ENCODE measurements at regions not wholly inside any gene's neighbourhood (a gene's known extent, or its start where the extent isn't known, plus 50 kb on each side); places are given as distances from the start of the nearest gene placed in this dataset.

DNA sequence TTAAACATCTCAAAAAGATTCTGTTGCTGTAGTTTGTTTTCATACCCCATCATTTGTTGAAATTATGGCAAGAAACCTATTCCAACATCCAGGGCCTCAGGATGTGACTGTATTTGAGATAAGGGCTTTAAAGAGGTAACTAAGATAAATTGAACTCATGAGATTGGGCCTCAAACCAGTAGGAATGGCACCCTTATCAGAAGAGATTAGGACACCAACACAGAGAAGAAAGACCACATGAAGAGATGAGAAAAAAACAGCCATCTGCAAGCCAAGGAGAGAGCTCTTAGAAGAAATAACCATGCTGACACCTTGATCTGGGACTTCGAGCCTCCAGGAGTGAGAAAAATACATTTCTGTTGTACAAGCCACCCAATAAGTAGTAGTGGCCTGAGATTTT lies 157.7 kb downstream of the CGGBP1 start:
- no peaks in the 10 kb centered on the region for H3K36me3 ChIP-seq (replicated peaks in 1 of 2; ENCODE audit: insufficient read depth in 1 of 2, low read depth in 2 of 2)
- TF ChIP-seq, protein P1, sequence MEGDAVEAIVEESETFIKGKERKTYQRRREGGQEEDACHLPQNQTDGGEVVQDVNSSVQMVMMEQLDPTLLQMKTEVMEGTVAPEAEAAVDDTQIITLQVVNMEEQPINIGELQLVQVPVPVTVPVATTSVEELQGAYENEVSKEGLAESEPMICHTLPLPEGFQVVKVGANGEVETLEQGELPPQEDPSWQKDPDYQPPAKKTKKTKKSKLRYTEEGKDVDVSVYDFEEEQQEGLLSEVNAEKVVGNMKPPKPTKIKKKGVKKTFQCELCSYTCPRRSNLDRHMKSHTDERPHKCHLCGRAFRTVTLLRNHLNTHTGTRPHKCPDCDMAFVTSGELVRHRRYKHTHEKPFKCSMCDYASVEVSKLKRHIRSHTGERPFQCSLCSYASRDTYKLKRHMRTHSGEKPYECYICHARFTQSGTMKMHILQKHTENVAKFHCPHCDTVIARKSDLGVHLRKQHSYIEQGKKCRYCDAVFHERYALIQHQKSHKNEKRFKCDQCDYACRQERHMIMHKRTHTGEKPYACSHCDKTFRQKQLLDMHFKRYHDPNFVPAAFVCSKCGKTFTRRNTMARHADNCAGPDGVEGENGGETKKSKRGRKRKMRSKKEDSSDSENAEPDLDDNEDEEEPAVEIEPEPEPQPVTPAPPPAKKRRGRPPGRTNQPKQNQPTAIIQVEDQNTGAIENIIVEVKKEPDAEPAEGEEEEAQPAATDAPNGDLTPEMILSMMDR (IDR thresholded peaks at IDR 0.05) = no peak
- TF ChIP-seq POLR2A (IDR thresholded peaks at IDR 0.05) = no peak
- no peaks in the 10 kb centered on the region for H3K27me3 ChIP-seq
- no peaks in the 10 kb centered on the region for H3K4me1 ChIP-seq
- H3K4me3 ChIP-seq = no peak overlapping the region
- intact Hi-C loops (cut with DNase I) = no loop called here
- ATAC-seq (no peak), DNase-seq (no peak)
- no peaks in the 10 kb centered on the region for H3K9me3 ChIP-seq
- 58 to 73% methylated on average over 1 of the region's 1 CpG for WGBS, 2 donors
- H3K27ac ChIP-seq = no peak overlapping the region

DNA sequence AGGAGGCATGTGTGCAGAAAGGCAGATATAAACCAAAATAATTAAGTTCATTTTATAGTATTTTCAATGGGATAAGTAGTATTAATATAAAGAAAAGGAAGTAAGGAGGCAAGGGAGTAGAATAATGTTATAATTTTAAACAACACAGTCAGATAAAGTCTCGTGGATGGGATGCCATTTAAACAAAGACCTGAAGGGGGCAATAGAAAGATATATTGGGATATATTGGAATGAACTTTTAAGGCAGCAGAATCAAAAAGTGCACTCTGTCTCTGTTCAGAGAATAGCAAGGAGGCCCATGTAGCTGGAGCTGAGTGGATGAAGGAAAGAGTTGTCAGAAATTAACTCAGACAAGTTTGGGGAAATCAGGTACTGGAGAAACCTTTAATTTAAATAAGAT lies 158.7 kb downstream of the CGGBP1 start:
- no peak for TF ChIP-seq POLR2A (IDR thresholded peaks at IDR 0.05)
- TF ChIP-seq, protein P1 (IDR thresholded peaks at IDR 0.05) = peak in 4 of 7 experiments; percentile 9 to 20 (median 16)
- 7 to 17% methylated on average over 1 of the region's 1 CpG for WGBS, 2 donors
- ATAC-seq = no peak

DNA sequence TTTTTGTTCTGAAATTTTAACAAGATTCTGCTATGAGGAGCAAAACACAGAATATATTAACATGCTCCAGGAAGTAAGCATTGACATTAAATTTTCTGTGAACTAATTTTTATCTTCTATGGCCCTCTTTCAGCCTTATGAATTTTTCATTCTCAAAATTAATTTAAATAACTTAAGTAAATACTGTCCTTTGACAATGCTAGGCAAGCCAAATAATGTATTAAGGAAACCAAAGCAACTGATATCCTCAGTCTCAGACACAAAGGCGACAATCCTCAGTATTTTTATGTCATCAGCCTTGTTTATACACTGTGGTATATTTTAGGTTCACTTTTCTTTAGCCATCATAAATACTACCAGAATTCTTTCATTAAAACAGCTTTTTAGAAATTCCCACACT lies 159.8 kb downstream of the CGGBP1 start:
- intact Hi-C loops (cut with DNase I) = no loop called here
- Histone ChIP-seq H3K27ac (no peak overlapping the region), H3K27me3 (no peaks in the 10 kb centered on the region), H3K4me1 (no peaks in the 10 kb centered on the region), H3K9me3 (no peaks in the 10 kb centered on the region), H3K36me3 (replicated peaks in 1 of 2; ENCODE audit: insufficient read depth in 1 of 2, low read depth in 2 of 2) (no peaks in the 10 kb centered on the region), H3K4me3 (no peak overlapping the region)
- ATAC-seq = no peak
- no peak for TF ChIP-seq POLR2A (IDR thresholded peaks at IDR 0.05)
- TF ChIP-seq, protein P1 (IDR thresholded peaks at IDR 0.05) = no peak
- 82 to 88% methylated on average over 1 of the region's 1 CpG for WGBS, 2 donors
- no peak for DNase-seq

More for the DNA sequence above, 158.7 kb downstream of the CGGBP1 start:
- no peak overlapping the region for H3K27ac ChIP-seq
- intact Hi-C loops (cut with DNase I) = no loop called here
- no peaks in the 10 kb centered on the region for H3K4me1 ChIP-seq
- DNase-seq = no peak
- no peaks in the 10 kb centered on the region for H3K36me3 ChIP-seq (replicated peaks in 1 of 2; ENCODE audit: insufficient read depth in 1 of 2, low read depth in 2 of 2)
- H3K9me3 ChIP-seq = no peaks in the 10 kb centered on the region
- H3K4me3 ChIP-seq = no peak overlapping the region
- no peaks in the 10 kb centered on the region for H3K27me3 ChIP-seq

DNA sequence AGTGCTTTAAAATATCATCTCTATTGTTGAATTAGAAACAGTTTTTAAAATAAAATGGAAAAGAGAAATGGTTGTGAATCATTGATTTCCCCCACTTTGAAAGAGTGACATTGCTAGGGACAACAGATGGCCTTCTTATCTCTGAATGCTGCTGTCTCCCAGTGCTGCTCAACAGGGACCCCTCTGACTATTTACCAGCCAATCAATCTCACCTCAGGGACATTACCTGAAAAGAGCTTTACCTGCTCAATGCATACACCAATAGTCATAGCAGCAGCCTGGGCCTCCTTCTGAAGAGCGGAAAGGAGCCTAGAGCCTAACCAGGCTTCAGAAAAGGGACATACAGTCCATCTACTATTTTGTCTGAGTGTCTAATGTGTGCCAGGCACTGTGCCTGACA lies 162.8 kb downstream of the CGGBP1 start:
- H3K27me3 ChIP-seq = no peaks in the 10 kb centered on the region
- H3K4me3 ChIP-seq = no peak overlapping the region
- WGBS, 2 donors = 71 to 73% methylated on average over 1 of the region's 1 CpG
- no peak for ATAC-seq
- H3K36me3 ChIP-seq (replicated peaks in 1 of 2; ENCODE audit: insufficient read depth in 1 of 2, low read depth in 2 of 2) = no peaks in the 10 kb centered on the region
- peak in 1 of 4 donors; percentile 4 for DNase-seq
- H3K9me3 ChIP-seq = no peaks in the 10 kb centered on the region
- H3K27ac ChIP-seq = no peak overlapping the region
- intact Hi-C loops (cut with DNase I) = no loop called here
- TF ChIP-seq, protein P1 (IDR thresholded peaks at IDR 0.05) = no peak
- no peak for TF ChIP-seq POLR2A (IDR thresholded peaks at IDR 0.05)
- H3K4me1 ChIP-seq = no peaks in the 10 kb centered on the region

DNA sequence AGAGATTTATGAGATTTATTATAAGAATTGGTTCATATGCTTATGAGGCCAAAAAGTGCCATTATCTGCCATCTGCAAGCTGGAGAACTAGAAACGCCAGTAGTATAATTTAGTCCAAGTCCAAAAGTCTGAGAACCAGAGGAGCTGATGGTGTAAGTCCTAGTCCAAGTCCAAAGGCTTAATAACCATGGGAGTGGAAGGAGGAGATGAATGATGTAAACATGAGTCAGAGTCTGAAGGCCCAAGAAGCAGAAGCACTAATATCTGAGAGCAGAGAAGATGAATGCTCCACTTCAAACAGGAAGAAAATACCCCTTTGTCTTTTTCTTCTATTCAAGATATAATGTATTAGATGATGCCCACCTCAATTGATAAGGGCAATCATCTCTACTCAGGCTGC lies 185.7 kb downstream of the CGGBP1 start:
- H3K4me1 ChIP-seq = no peaks in the 10 kb centered on the region
- no peaks in the 10 kb centered on the region for H3K36me3 ChIP-seq (replicated peaks in 1 of 2; ENCODE audit: insufficient read depth in 1 of 2, low read depth in 2 of 2)
- TF ChIP-seq, protein P1 (IDR thresholded peaks at IDR 0.05) = no peak
- TF ChIP-seq POLR2A (IDR thresholded peaks at IDR 0.05) = no peak
- no peak overlapping the region for H3K27ac ChIP-seq
- no peak overlapping the region for H3K4me3 ChIP-seq
- no peaks in the 10 kb centered on the region for H3K9me3 ChIP-seq
- DNase-seq = no peak
- intact Hi-C loops (cut with DNase I) = no loop called here
- no peak for ATAC-seq
- 54 to 76% methylated on average over 1 of the region's 1 CpG for WGBS, 2 donors
- H3K27me3 ChIP-seq = no peaks in the 10 kb centered on the region

Measured in body of pancreas (tissue), 4 donors.